ENCODE measurements at regions not wholly inside any gene's neighbourhood (a gene's known extent, or its start where the extent isn't known, plus 50 kb on each side); places are given as distances from the start of the nearest gene placed in this dataset.

- no peaks in the 10 kb centered on the region for H3K36me3 ChIP-seq (ENCODE audit: low read depth)
- H3K9me3 ChIP-seq, result no peaks in the 10 kb centered on the region
- no peak for TF ChIP-seq CTCF (IDR thresholded peaks at IDR 0.05)
- ATAC-seq (no peak), DNase-seq (no peak)
- no peak overlapping the region for H3K4me3 ChIP-seq
- H3K4me1 ChIP-seq (ENCODE audit: low read depth), result no peaks in the 10 kb centered on the region
- intact Hi-C loops (cut with DNase I, micrococcal nuclease), result no loop called here
These were observed 167.7 kb downstream of the COPRS start for GRCh38 chr17:31691251-31691905.

- Histone ChIP-seq H3K36me3 (ENCODE audit: low read depth) (no peaks in the 10 kb centered on the region), H3K4me3 (no peak overlapping the region), H3K9me3 (no peaks in the 10 kb centered on the region), H3K4me1 (ENCODE audit: low read depth) (no peaks in the 10 kb centered on the region)
- no peak for TF ChIP-seq CTCF (IDR thresholded peaks at IDR 0.05)
- no peak for DNase-seq
- intact Hi-C loops (cut with DNase I, micrococcal nuclease), result no loop called here
- no peak for ATAC-seq
These were observed 168.9 kb downstream of the COPRS start for GRCh38 chr17:31690151-31690551.

- H3K9me3 ChIP-seq, result no peaks in the 10 kb centered on the region
- DNase-seq (no peak), ATAC-seq (no peak)
- no peaks in the 10 kb centered on the region for H3K36me3 ChIP-seq (ENCODE audit: low read depth)
- TF ChIP-seq CTCF (IDR thresholded peaks at IDR 0.05), result no peak
- no peaks in the 10 kb centered on the region for H3K4me1 ChIP-seq (ENCODE audit: low read depth)
- H3K4me3 ChIP-seq, result no peak overlapping the region
- intact Hi-C loops (cut with DNase I, micrococcal nuclease), result no loop called here
These were observed 170.3 kb downstream of the COPRS start for GRCh38 chr17:31688701-31689100.

GRCh38 chr17:31687505-31688126, 171.4 kb downstream of the COPRS start:
- DNase-seq, result no peak
- H3K9me3 ChIP-seq, result no peaks in the 10 kb centered on the region
- TF ChIP-seq CTCF (IDR thresholded peaks at IDR 0.05), result no peak
- H3K4me1 ChIP-seq (ENCODE audit: low read depth), result no peaks in the 10 kb centered on the region
- intact Hi-C loops (cut with DNase I, micrococcal nuclease), result no loop called here
- no peak overlapping the region for H3K4me3 ChIP-seq
- no peaks in the 10 kb centered on the region for H3K36me3 ChIP-seq (ENCODE audit: low read depth)
- ATAC-seq, result no peak

GRCh38 chr17:31686495-31686894, 172.5 kb downstream of the COPRS start:
- no peak for TF ChIP-seq CTCF (IDR thresholded peaks at IDR 0.05)
- Histone ChIP-seq H3K36me3 (ENCODE audit: low read depth) (no peaks in the 10 kb centered on the region), H3K4me1 (ENCODE audit: low read depth) (no peaks in the 10 kb centered on the region), H3K9me3 (no peaks in the 10 kb centered on the region), H3K4me3 (no peak overlapping the region)
- ATAC-seq (no peak), DNase-seq (no peak)
- intact Hi-C loops (cut with DNase I, micrococcal nuclease), result no loop called here

Measured in mucosa of descending colon (tissue), 3 donors.